ENCODE measurements at regions not wholly inside any gene's neighbourhood (a gene's known extent, or its start where the extent isn't known, plus 50 kb on each side); places are given as distances from the start of the nearest gene placed in this dataset.

DNA sequence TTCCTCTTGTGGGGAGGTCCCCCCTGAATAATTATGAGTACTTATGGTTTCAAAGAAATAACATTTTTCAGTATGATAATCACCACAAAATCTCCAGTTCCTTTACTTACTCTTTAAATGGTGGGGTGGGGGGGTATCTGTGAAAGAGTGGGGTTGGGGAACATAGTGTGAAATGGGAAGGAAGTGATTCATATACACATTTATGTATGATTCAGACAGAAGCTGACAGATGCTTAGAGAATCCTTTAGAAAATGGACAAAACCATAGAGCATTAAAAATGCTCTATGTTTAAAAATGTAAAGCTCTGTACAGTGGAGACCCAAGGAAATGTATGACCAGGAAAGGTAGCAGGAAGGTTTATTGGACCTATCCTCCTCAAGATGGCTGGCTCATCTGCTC lies 267.5 kb upstream of the GRIA1 start:
- DNase-seq (ENCODE audit: extremely low read depth, low read depth) = no peak

DNA sequence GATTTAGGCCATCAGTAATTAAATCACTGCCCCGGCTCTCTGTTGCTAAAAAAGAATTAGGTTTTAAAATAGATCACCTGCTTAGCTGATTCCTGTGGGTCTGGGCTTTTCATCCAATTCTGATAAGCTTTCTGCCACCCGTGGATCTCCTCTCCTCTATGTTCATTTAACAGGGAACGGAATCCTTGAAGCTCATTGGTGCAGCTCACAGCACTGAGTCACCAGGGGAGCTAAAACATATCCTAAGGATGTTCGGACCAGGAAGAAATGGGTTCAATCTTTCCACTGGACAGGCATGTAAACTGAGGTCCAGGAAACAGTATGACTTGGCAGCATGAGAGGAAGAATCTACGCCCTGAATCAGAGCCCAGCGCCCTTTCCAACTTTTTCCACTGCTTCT lies 267.1 kb upstream of the GRIA1 start:
- TF ChIP-seq, protein P1, sequence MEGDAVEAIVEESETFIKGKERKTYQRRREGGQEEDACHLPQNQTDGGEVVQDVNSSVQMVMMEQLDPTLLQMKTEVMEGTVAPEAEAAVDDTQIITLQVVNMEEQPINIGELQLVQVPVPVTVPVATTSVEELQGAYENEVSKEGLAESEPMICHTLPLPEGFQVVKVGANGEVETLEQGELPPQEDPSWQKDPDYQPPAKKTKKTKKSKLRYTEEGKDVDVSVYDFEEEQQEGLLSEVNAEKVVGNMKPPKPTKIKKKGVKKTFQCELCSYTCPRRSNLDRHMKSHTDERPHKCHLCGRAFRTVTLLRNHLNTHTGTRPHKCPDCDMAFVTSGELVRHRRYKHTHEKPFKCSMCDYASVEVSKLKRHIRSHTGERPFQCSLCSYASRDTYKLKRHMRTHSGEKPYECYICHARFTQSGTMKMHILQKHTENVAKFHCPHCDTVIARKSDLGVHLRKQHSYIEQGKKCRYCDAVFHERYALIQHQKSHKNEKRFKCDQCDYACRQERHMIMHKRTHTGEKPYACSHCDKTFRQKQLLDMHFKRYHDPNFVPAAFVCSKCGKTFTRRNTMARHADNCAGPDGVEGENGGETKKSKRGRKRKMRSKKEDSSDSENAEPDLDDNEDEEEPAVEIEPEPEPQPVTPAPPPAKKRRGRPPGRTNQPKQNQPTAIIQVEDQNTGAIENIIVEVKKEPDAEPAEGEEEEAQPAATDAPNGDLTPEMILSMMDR (IDR thresholded peaks at IDR 0.05; ENCODE audit: low read depth, low read length) = no peak
- DNase-seq (ENCODE audit: extremely low read depth, low read depth) = no peak

More for the DNA sequence above, 267.5 kb upstream of the GRIA1 start:
- TF ChIP-seq, protein P1 (IDR thresholded peaks at IDR 0.05; ENCODE audit: low read depth, low read length) = no peak

DNA sequence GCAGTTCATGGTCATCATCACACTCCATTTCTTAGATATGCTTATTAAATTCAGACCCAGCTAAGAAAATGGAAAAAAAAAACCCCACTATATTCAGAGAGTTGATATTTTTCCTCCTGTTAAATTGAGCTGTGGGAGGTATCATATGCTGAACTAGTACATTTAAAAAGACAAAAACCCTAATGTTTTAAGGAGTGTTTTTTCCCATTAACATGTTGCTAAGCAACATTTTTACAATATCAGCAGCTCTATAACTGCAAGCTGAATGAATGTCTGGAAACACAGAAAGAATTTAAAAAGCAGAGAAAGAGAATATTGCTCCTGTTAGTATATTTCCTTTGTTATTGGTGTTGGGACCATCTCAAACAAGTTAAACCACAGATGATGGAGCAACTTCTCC lies 265.8 kb upstream of the GRIA1 start:
- TF ChIP-seq, protein P1 (IDR thresholded peaks at IDR 0.05; ENCODE audit: low read depth, low read length) = no peak
- DNase-seq (ENCODE audit: extremely low read depth, low read depth) = no peak

DNA sequence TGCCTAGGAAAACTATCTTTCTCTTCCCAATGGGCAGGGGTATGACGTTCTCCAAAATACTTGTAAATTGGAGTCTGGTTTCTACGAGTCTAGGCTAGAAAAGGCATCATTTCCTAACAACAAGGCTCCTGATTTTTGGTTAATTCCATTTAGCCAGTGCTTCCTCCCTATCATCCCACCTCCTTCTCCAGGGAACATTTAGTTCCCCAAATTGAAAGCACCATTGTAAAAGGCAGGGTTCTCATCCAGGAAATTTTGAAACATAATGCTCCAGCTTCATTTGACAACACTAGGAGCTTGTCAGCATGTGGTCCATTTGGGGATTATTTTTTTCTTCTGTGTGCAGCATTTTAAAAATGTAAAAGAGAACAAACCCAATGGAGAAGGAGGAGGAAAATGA lies 256.5 kb upstream of the GRIA1 start:
- DNase-seq (ENCODE audit: extremely low read depth, low read depth) = no peak
- TF ChIP-seq, protein P1 (IDR thresholded peaks at IDR 0.05; ENCODE audit: low read depth, low read length) = no peak

DNA sequence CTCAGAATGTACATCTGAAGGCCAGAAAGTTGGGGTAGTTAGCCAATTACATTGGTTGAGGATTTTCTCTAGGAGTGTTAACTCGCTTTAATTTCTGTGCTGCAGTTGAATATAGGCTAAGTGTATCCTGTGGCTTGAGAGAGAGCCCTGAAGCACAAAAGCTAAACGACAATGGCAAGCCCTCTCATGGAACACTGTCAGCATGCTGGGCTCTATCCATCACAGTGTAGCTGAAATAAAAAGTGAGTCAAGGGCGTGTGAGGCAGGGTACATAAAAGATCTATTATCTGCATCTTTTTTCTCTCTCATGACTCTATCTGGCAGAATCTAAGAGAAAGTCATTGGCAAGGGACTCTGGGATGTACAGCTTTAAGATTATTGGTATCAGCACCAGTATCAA lies 254.2 kb upstream of the GRIA1 start:
- TF ChIP-seq, protein P1 (IDR thresholded peaks at IDR 0.05; ENCODE audit: low read depth, low read length) = no peak

DNA sequence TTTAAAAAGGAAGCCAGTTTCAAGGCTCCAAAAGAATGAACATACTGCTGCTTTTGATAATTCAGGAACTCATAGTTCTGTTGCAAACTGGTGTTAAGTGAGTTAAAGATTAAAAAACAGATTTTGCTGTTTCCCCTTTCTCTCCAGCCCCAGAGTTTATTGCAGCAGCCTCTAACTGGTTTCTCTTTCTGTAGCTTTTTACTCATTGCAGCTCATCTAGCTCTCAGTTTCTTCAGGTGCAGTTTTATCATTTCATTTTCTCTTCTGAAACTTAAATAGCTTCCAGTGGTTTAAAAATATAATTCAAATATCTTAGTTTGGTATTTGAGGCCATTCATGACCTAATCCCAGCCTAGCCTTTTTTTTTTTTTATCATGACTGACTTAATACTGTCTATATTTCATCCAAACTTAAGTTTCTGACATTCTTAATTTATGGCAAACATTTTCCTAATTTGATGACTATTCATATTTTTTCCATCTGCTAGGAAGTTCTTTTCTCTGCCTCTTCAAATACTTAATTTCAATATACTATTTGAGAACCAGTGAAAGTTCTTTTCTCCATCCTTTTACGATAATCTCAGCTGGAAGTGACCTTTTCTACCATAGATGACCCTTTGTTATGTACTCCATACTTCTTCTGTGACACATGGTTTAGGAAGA lies 252.7 kb upstream of the GRIA1 start:
- TF ChIP-seq, protein P1 (IDR thresholded peaks at IDR 0.05; ENCODE audit: low read depth, low read length) = no peak
- DNase-seq (ENCODE audit: extremely low read depth, low read depth) = no peak

More for the DNA sequence above, 254.2 kb upstream of the GRIA1 start:
- no peak for DNase-seq (ENCODE audit: extremely low read depth, low read depth)

DNA sequence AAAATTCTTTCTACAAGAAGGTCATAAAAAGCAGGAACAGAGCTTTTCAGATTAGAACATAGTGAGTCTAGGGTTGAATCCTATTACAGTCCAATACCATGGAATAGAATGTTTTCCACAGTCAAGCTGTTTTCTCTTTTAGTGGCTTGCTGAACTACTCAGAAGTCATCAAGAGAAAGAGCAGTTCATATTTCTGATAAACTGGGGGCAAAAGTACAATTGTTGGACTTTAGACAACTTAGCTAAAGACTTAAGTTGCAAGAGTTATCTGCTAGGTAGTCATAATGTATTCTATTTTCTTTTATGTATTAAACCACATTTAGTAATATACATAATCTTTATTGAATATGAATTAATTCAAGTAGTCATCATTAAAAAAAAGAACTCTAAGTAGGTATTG lies 233.1 kb upstream of the GRIA1 start:
- DNase-seq (ENCODE audit: extremely low read depth, low read depth) = no peak
- TF ChIP-seq, protein P1 (IDR thresholded peaks at IDR 0.05; ENCODE audit: low read depth, low read length) = no peak

Measured in AG09319 (cell line).